IMR-90 (cell line): ENCODE measurements at regions not wholly inside any gene's neighbourhood (a gene's known extent, or its start where the extent isn't known, plus 50 kb on each side); places are given as distances from the start of the nearest gene placed in this dataset.

Source experiments
- ATAC-seq: fragments of 200-7000 bp; cut with Tn5 transposase; 2 replicates; pipeline ENCODE4 v1.9.1; 2020; ENCODE audit warnings: low read depth, mild to moderate bottlenecking, moderate library complexity
- BruUV-seq: library from RNA; stranded (reverse); fragments of 400-500 nt; replicated peaks from 2 replicates; lab custom pipeline; 2021; lab: Mats Ljungman, UMichigan
- CTCF ChIA-PET: fragments of 300-600 bp; formaldehyde crosslinking; extraction: SDS; loops from one replicate; lab custom pipeline; 2021; ENCODE audit warnings: antibody characterized with exemption; lab: Yijun Ruan, JAX
- POLR2A ChIA-PET: fragments of 300-600 bp; sonication (Branson Sonifier 250); formaldehyde crosslinking; loops from one replicate; lab custom pipeline; 2022; ENCODE audit warnings: antibody characterized with exemption; ENCODE audit not compliant: unreplicated experiment; lab: Charles Lee
- DNase-seq: peaks from one replicate; pipeline ENCODE4 v3.0.0; 2013
- H2AFZ ChIP-seq: replicated peaks from 2 replicates; pipeline ENCODE3; 2013; ENCODE audit warnings: low read length, mild to moderate bottlenecking; ENCODE audit not compliant: poor library complexity
- H2AK5ac ChIP-seq: 2 replicates; pipeline ENCODE4 v1.6.1; 2013; ENCODE audit warnings: low read depth, low read length, inconsistent platforms
- H2AK9ac ChIP-seq: replicated peaks from 2 replicates; pipeline ENCODE3; 2013; ENCODE audit warnings: mild to moderate bottlenecking, low read depth, low read length, moderate library complexity; ENCODE audit not compliant: poor library complexity
- H2BK120ac ChIP-seq: 2 replicates; pipeline ENCODE4 v1.6.1; 2013; ENCODE audit warnings: low read depth, low read length, inconsistent platforms
- H2BK15ac ChIP-seq: 3 replicates; pipeline ENCODE4 v1.6.1; 2013; ENCODE audit warnings: low read depth, low read length, inconsistent platforms
- H2BK20ac ChIP-seq: 2 replicates; pipeline ENCODE4 v1.6.1; 2013; ENCODE audit warnings: low read depth, mild to moderate bottlenecking, inconsistent platforms, low read length, moderate library complexity
- H2BK5ac ChIP-seq: 2 replicates; pipeline ENCODE4 v1.6.1; 2013; ENCODE audit warnings: mild to moderate bottlenecking, low read depth, low read length, inconsistent platforms; ENCODE audit not compliant: poor library complexity, severe bottlenecking
- H3K14ac ChIP-seq: replicated peaks from 2 replicates; pipeline ENCODE4 v1.6.1; 2013; ENCODE audit warnings: low read depth, low read length, inconsistent platforms
- H3K18ac ChIP-seq: 2 replicates; pipeline ENCODE4 v1.6.1; 2013; ENCODE audit warnings: low read depth, low read length, control low read depth
- H3K23ac ChIP-seq: 2 replicates; pipeline ENCODE4 v1.6.1; 2013; ENCODE audit warnings: low read depth, low read length, inconsistent platforms
- H3K27ac ChIP-seq: 2 replicates; pipeline ENCODE4 v1.5.1; 2013; ENCODE audit warnings: mild to moderate bottlenecking, control low read depth, low read length; ENCODE audit not compliant: insufficient read depth
- H3K27me3 ChIP-seq: 2 replicates; pipeline ENCODE4 v1.6.1; 2013; ENCODE audit warnings: low read length; ENCODE audit not compliant: control insufficient read depth, insufficient read depth
- H3K36me3 ChIP-seq: 2 replicates; pipeline ENCODE4 v1.6.1; 2013; ENCODE audit warnings: low read length, mixed read lengths; ENCODE audit not compliant: control insufficient read depth, insufficient read depth
- H3K4ac ChIP-seq: 2 replicates; pipeline ENCODE4 v1.6.1; 2013; ENCODE audit warnings: low read depth, low read length, inconsistent platforms
- H3K4me1 ChIP-seq: 2 replicates; pipeline ENCODE4 v1.6.1; 2013; ENCODE audit warnings: low read length, mixed read lengths; ENCODE audit not compliant: control insufficient read depth, insufficient read depth
- H3K4me2 ChIP-seq: 2 replicates; pipeline ENCODE4 v1.6.1; 2013; ENCODE audit warnings: low read depth, mild to moderate bottlenecking, control low read depth, low read length, moderate library complexity
- H3K4me3 ChIP-seq: 2 replicates; pipeline ENCODE4 v1.5.1; 2013; ENCODE audit warnings: low read depth, mild to moderate bottlenecking, control low read depth, low read length, moderate library complexity; ENCODE audit not compliant: insufficient read depth
- H3K56ac ChIP-seq: 2 replicates; pipeline ENCODE4 v1.6.1; 2013; ENCODE audit warnings: low read length, inconsistent platforms; ENCODE audit not compliant: insufficient read depth; ENCODE audit errors: extremely low read depth
- H3K79me1 ChIP-seq, 2 experiments: 2 replicates each; pipeline ENCODE4 v1.6.1; 2013; ENCODE audit warnings: low read length in 2 of 2, inconsistent platforms in 1 of 2, low read depth in 1 of 2
- H3K9ac ChIP-seq: 2 replicates; pipeline ENCODE4 v1.6.1; 2013; ENCODE audit warnings: low read depth, low read length, control low read depth
- H3K9me1 ChIP-seq: 2 replicates; pipeline ENCODE4 v1.6.1; 2013; ENCODE audit warnings: low read length, inconsistent platforms; ENCODE audit not compliant: insufficient read depth
- H3K9me3 ChIP-seq: 2 replicates; pipeline ENCODE4 v1.6.1; 2013; ENCODE audit warnings: low read length; ENCODE audit not compliant: control insufficient read depth, insufficient read depth
- H4K20me1 ChIP-seq: 2 replicates; pipeline ENCODE4 v1.6.1; 2013; ENCODE audit warnings: low read length, inconsistent platforms; ENCODE audit not compliant: insufficient read depth
- H4K5ac ChIP-seq: 2 replicates; pipeline ENCODE4 v1.6.1; 2013; ENCODE audit warnings: mild to moderate bottlenecking, low read depth, low read length, control low read depth
- H4K8ac ChIP-seq, 2 experiments: 2 replicates each; pipeline ENCODE4 v1.6.1; 2013; ENCODE audit warnings: low read depth in 2 of 2, low read length in 2 of 2, control low read depth in 1 of 2, inconsistent platforms in 1 of 2
- H4K91ac ChIP-seq: 2 replicates; pipeline ENCODE4 v1.6.1; 2013; ENCODE audit warnings: low read depth, low read length, inconsistent platforms; ENCODE audit not compliant: insufficient read depth
- BHLHE40 ChIP-seq: fragments of 150-350 bp; IDR thresholded peaks from 2 replicates; pipeline ENCODE4 v1.6.1; 2016; ENCODE audit warnings: mild to moderate bottlenecking, low read depth, low read length
- CEBPB ChIP-seq: IDR thresholded peaks from 2 replicates; pipeline ENCODE4 v1.6.1; 2012; ENCODE audit warnings: low read depth, low read length, improper control_type of control experiment
- CHD1 ChIP-seq: IDR thresholded peaks from 2 replicates; pipeline ENCODE4 v1.6.1; 2012; ENCODE audit warnings: low read depth, low read length, improper control_type of control experiment
- FOS ChIP-seq: fragments of 150-350 bp; IDR thresholded peaks from 2 replicates; pipeline ENCODE4 v1.6.1; 2016; ENCODE audit warnings: low read depth, low read length
- MAFK ChIP-seq: IDR thresholded peaks from 2 replicates; pipeline ENCODE4 v1.6.1; 2012; ENCODE audit warnings: low read depth, low read length, improper control_type of control experiment
- MAZ ChIP-seq: IDR thresholded peaks from 2 replicates; pipeline ENCODE4 v1.6.1; 2012; ENCODE audit warnings: low read depth, mild to moderate bottlenecking, low read length, improper control_type of control experiment, moderate library complexity, borderline replicate concordance
- MXI1 ChIP-seq: IDR thresholded peaks from 2 replicates; pipeline ENCODE4 v1.6.1; 2012; ENCODE audit warnings: low read depth, mild to moderate bottlenecking, low read length, moderate library complexity, borderline replicate concordance
- NFE2L2 ChIP-seq: fragments of 150-350 bp; IDR thresholded peaks from 2 replicates; pipeline ENCODE4 v1.6.1; 2016; ENCODE audit warnings: low read depth, mild to moderate bottlenecking, low read length
- POLR2A ChIP-seq: IDR thresholded peaks from 2 replicates; pipeline ENCODE4 v1.6.1; 2012; ENCODE audit warnings: mild to moderate bottlenecking, low read depth, low read length
- RCOR1 ChIP-seq: IDR thresholded peaks from 2 replicates; pipeline ENCODE4 v1.6.1; 2012; ENCODE audit warnings: mild to moderate bottlenecking, low read length, improper control_type of control experiment; ENCODE audit not compliant: insufficient replicate concordance
- RFX5 ChIP-seq: IDR thresholded peaks from 2 replicates; pipeline ENCODE4 v1.8.0; 2012; ENCODE audit warnings: low read depth, mild to moderate bottlenecking, low read length, moderate library complexity
- SMC3 ChIP-seq: fragments of 150-350 bp; IDR thresholded peaks from 2 replicates; pipeline ENCODE4 v1.6.1; 2016; ENCODE audit warnings: low read depth, mild to moderate bottlenecking, antibody characterized with exemption, low read length, moderate library complexity
- dilution Hi-C: fragments of 300-500 bp; cut with HindIII; formaldehyde crosslinking; loops from one replicate; pipeline ENCODE4 v1.14.3; 2018; ENCODE audit warnings: low sequenced_read_pairs; ENCODE audit not compliant: unreplicated experiment
- in situ Hi-C: fragments of 300-500 bp; cut with MboI; formaldehyde crosslinking; loops from 3 replicates; pipeline ENCODE4 v1.14.3; 2019; ENCODE audit warnings: low sequenced_read_pairs, inconsistent platforms, mixed read lengths
- intact Hi-C: fragments of 100-400 bp; cut with micrococcal nuclease; formaldehyde crosslinking; loops from 2 replicates; pipeline ENCODE4 v1.10.0; 2022
- TF ChIP-seq, protein P1 (sequence below): fragments of 150-350 bp; IDR thresholded peaks from 2 replicates; pipeline ENCODE4 v1.6.1; 2017; ENCODE audit warnings: mild to moderate bottlenecking, antibody characterized with exemption, low read length, low read depth
- TF ChIP-seq, protein P2 (sequence below): conservative IDR thresholded peaks from 2 replicates; pipeline ENCODE4 v1.5.1; 2012; ENCODE audit warnings: mild to moderate bottlenecking, low read depth, low read length, improper control_type of control experiment

DNA sequence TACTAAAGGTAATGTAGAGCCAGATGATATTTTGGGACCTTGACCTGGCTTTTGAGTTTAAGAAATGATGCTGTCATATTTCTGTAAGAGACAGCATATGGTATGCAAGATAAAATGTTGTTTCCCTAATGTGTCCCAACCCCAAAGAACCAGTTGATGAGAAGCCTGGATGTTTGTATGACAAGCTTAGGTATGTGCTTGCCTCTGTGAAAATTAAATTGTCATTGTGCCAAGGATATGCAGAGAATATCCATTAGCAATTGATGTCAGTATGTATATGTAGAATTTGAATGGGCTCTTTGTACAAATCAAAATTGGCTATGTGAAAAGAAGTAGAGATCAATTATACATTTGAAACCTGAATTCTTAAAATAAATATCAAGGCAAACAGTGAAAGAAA, 650.8 kb upstream of the EYS start:
- no peak for ATAC-seq
- no peak overlapping the region for H2AK9ac ChIP-seq
- no peak for TF ChIP-seq FOS
- no peak for TF ChIP-seq NFE2L2
- no peak for TF ChIP-seq CHD1
- TF ChIP-seq, protein P1, sequence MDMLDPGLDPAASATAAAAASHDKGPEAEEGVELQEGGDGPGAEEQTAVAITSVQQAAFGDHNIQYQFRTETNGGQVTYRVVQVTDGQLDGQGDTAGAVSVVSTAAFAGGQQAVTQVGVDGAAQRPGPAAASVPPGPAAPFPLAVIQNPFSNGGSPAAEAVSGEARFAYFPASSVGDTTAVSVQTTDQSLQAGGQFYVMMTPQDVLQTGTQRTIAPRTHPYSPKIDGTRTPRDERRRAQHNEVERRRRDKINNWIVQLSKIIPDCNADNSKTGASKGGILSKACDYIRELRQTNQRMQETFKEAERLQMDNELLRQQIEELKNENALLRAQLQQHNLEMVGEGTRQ = no peak
- TF ChIP-seq, protein P2, sequence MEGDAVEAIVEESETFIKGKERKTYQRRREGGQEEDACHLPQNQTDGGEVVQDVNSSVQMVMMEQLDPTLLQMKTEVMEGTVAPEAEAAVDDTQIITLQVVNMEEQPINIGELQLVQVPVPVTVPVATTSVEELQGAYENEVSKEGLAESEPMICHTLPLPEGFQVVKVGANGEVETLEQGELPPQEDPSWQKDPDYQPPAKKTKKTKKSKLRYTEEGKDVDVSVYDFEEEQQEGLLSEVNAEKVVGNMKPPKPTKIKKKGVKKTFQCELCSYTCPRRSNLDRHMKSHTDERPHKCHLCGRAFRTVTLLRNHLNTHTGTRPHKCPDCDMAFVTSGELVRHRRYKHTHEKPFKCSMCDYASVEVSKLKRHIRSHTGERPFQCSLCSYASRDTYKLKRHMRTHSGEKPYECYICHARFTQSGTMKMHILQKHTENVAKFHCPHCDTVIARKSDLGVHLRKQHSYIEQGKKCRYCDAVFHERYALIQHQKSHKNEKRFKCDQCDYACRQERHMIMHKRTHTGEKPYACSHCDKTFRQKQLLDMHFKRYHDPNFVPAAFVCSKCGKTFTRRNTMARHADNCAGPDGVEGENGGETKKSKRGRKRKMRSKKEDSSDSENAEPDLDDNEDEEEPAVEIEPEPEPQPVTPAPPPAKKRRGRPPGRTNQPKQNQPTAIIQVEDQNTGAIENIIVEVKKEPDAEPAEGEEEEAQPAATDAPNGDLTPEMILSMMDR = no peak
- no peak for TF ChIP-seq MXI1
- TF ChIP-seq RCOR1 = no peak
- TF ChIP-seq MAFK = no peak
- no peak for TF ChIP-seq POLR2A
- TF ChIP-seq CEBPB = no peak
- TF ChIP-seq MAZ = no peak
- no peak for TF ChIP-seq SMC3
- TF ChIP-seq BHLHE40 = no peak
- TF ChIP-seq RFX5 = no peak
- H3K36me3 ChIP-seq = no peaks in the 10 kb centered on the region
- no peak overlapping the region for H2AK5ac ChIP-seq
- no peaks in the 10 kb centered on the region for H3K79me1 ChIP-seq
- H4K91ac ChIP-seq = no peak overlapping the region
- no peaks in the 10 kb centered on the region for H4K20me1 ChIP-seq
- intact Hi-C loops (no loop called here), in situ Hi-C loops (no loop called here), dilution Hi-C loops (no loop called here)
- H3K27ac ChIP-seq = no peak overlapping the region
- no peak overlapping the region for H2BK15ac ChIP-seq
- H3K23ac ChIP-seq = no peak overlapping the region
- no peak overlapping the region for H2BK5ac ChIP-seq
- no peaks in the 10 kb centered on the region for H3K9me1 ChIP-seq
- no TSS peak for BruUV-seq
- POLR2A ChIA-PET = no interaction called here
- peaks cover 3% of the 10 kb centered on the region; the same call in 1 of the 2 replicates for H3K9me3 ChIP-seq
- no peak overlapping the region for H3K4me3 ChIP-seq
- no peak overlapping the region for H4K8ac ChIP-seq
- CTCF ChIA-PET = no interaction called here
- H3K4me2 ChIP-seq = no peak overlapping the region
- no peak overlapping the region for H3K4ac ChIP-seq
- H2AFZ ChIP-seq = no peak overlapping the region
- no peak for DNase-seq
- no peak overlapping the region for H2BK120ac ChIP-seq
- no peak overlapping the region for H3K56ac ChIP-seq
- no peak overlapping the region for H2BK20ac ChIP-seq
- H3K9ac ChIP-seq = no peak overlapping the region
- no peak overlapping the region for H3K18ac ChIP-seq
- no peak overlapping the region for H4K5ac ChIP-seq
- no peaks in the 10 kb centered on the region for H3K27me3 ChIP-seq
- no peak overlapping the region for H3K14ac ChIP-seq
- no peaks in the 10 kb centered on the region for H3K4me1 ChIP-seq
